HG02642 (cell line): ENCODE measurements at regions not wholly inside any gene's neighbourhood (a gene's known extent, or its start where the extent isn't known, plus 50 kb on each side); places are given as distances from the start of the nearest gene placed in this dataset.

Experiments
- ATAC-seq: cut with Tn5 transposase; IDR thresholded peaks from one replicate; pipeline ENCODE4 v1.9.1; 2021; ENCODE audit warnings: mild to moderate bottlenecking; ENCODE audit not compliant: unreplicated experiment, poor library complexity

GRCh38 chr3:99504258-99504657, 134.1 kb upstream of the COL8A1 start:
- ATAC-seq, result no peak

GRCh38 chr3:99503350-99503749, 135.0 kb upstream of the COL8A1 start:
- ATAC-seq, result no peak

- ATAC-seq, result no peak
Measured at GRCh38 chr3:99502871-99503270, 135.5 kb upstream of the COL8A1 start.

GRCh38 chr3:99500485-99500884, 137.9 kb upstream of the COL8A1 start:
- no peak for ATAC-seq

GRCh38 chr3:99499235-99500158, 138.9 kb upstream of the COL8A1 start:
- ATAC-seq, result peak; percentile 51

- peak; percentile 15 for ATAC-seq
Measured at GRCh38 chr3:99498550-99499234, 139.7 kb upstream of the COL8A1 start.

GRCh38 chr3:99487894-99488293, 150.5 kb upstream of the COL8A1 start:
- ATAC-seq, result no peak

GRCh38 chr3:99485286-99485685, 153.1 kb upstream of the COL8A1 start:
- no peak for ATAC-seq

GRCh38 chr3:99484871-99485270, 153.5 kb upstream of the COL8A1 start:
- ATAC-seq, result no peak

- no peak for ATAC-seq
Measured at GRCh38 chr3:99483841-99484240, 154.6 kb upstream of the COL8A1 start.

GRCh38 chr3:99482191-99482590, 156.2 kb upstream of the COL8A1 start:
- ATAC-seq, result no peak

GRCh38 chr3:99481561-99481960, 156.8 kb upstream of the COL8A1 start:
- no peak for ATAC-seq

- ATAC-seq, result no peak
Measured at GRCh38 chr3:99479768-99480167, 158.6 kb upstream of the COL8A1 start.

GRCh38 chr3:99477650-99478049, 160.7 kb upstream of the COL8A1 start:
- no peak for ATAC-seq

- no peak for ATAC-seq
Measured at GRCh38 chr3:99475229-99475628, 163.2 kb upstream of the COL8A1 start.

- no peak for ATAC-seq
Measured at GRCh38 chr3:99474776-99475175, 163.6 kb upstream of the COL8A1 start.

GRCh38 chr3:99473321-99473751, 165.1 kb upstream of the COL8A1 start:
- ATAC-seq, result no peak

GRCh38 chr3:99472385-99472784, 166.0 kb upstream of the COL8A1 start:
- no peak for ATAC-seq

GRCh38 chr3:99471353-99472323, 166.8 kb upstream of the COL8A1 start:
- ATAC-seq, result no peak

- no peak for ATAC-seq
Measured at GRCh38 chr3:99470841-99471240, 167.6 kb upstream of the COL8A1 start.
